Central memory CD8-positive, alpha-beta T cell (primary cell): ENCODE measurements at regions not wholly inside any gene's neighbourhood (a gene's known extent, or its start where the extent isn't known, plus 50 kb on each side); places are given as distances from the start of the nearest gene placed in this dataset.

Source experiments
- ATAC-seq: fragments of 150-1000 bp; cut with Tn5 transposase; replicated peaks from 2 replicates; pipeline ENCODE4 v1.10.0; 2022; ENCODE audit warnings: mild to moderate bottlenecking, moderate FRiP score, moderate number of reproducible peaks; ENCODE audit not compliant: poor library complexity, severe bottlenecking; ENCODE audit errors: extremely low read depth
- DNase-seq, 2 donors: peaks; one replicate each; pipeline ENCODE4 v3.0.0; 2021; ENCODE audit warnings: low spot score in 2 of 2
- H3K27ac Mint-ChIP-seq: one replicate; pipeline ENCODE4 v1.8.0; 2022; ENCODE audit warnings: low read depth, mild to moderate bottlenecking, moderate library complexity, mixed read lengths
- H3K27me3 Mint-ChIP-seq: one replicate; pipeline ENCODE4 v1.8.0; 2022; ENCODE audit warnings: mixed read lengths
- H3K36me3 Mint-ChIP-seq: one replicate; pipeline ENCODE4 v1.8.0; 2022; ENCODE audit warnings: mild to moderate bottlenecking, moderate library complexity, mixed read lengths; ENCODE audit not compliant: insufficient read depth
- H3K4me1 Mint-ChIP-seq: one replicate; pipeline ENCODE4 v1.8.0; 2022; ENCODE audit warnings: mixed read lengths
- H3K4me3 Mint-ChIP-seq: one replicate; pipeline ENCODE4 v1.8.0; 2022; ENCODE audit warnings: mild to moderate bottlenecking, moderate library complexity, mixed read lengths
- H3K9me3 Mint-ChIP-seq: one replicate; pipeline ENCODE4 v1.8.0; 2022; ENCODE audit warnings: mixed read lengths

DNA sequence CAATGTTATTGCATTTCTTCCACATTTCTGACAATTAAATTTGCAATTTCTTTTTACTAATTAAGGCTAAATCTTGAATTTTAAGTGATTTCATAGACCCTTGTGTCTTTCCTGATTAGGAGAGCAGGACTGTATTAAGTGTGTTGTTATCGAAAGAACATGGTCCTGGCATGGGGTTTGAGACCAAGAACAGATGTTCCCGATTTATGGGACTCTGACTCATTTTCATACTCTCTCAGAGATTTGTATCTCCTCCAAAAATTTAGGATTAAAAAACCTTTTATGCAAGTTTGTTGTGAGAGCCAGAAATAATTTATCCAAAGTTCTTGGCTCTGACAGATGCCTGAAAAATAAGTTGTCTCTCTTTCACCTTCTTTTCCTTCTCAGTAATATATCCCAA lies 589.3 kb upstream of the ARGLU1 start:
- Mint-ChIP-seq H3K27ac (no peak overlapping the region), H3K4me3 (no peak overlapping the region), H3K27me3 (no peaks in the 10 kb centered on the region), H3K36me3 (no peaks in the 10 kb centered on the region), H3K4me1 (no peaks in the 10 kb centered on the region), H3K9me3 (peaks cover 16% of the 10 kb centered on the region)
- DNase-seq (no peak), ATAC-seq (no peak)

DNA sequence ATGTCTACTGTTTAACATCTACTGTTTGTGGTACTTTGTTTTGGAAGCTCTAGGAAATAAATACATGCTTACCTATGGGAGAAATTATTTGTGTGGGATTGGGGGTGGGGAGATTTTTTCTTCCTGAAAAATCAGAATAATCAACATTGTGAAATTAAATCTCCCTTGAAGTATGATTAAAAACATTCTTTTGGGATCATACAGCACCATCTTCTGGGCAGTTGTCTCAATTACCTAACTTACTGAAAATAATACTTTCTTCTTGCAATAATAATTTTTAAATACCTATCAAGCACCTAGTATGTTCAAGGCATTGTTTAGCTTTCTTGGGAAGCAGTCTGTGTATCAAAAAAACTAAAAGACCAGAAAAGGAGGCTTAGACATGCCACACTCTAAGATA lies 576.5 kb upstream of the ARGLU1 start:
- no peak overlapping the region for H3K4me3 Mint-ChIP-seq
- DNase-seq: no peak

DNA sequence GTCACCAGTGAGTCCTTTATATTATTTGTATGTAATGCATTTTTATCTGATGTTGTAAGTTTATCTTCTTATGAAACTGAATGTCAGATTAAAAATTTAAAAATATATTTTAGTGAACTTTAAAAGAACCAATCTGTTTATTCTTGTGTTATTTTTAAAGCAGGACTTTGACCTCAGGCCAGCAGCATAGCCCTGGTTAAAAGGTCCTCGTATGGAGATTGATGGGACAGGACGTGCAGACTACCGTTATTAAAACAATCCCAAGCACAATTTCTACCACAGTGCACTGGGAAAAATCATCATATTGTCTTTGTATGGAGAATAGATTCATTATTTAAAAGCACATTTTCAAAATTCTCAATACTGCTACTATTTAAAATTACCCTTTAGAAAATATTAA lies 573.8 kb upstream of the ARGLU1 start:
- no peak for ATAC-seq
- H3K4me1 Mint-ChIP-seq: no peaks in the 10 kb centered on the region
- H3K36me3 Mint-ChIP-seq: no peaks in the 10 kb centered on the region

More for the DNA sequence above, 576.5 kb upstream of the ARGLU1 start:
- peaks cover 34% of the 10 kb centered on the region for H3K9me3 Mint-ChIP-seq
- H3K36me3 Mint-ChIP-seq: no peaks in the 10 kb centered on the region
- ATAC-seq: no peak
- H3K27ac Mint-ChIP-seq: no peak overlapping the region
- H3K4me1 Mint-ChIP-seq: no peaks in the 10 kb centered on the region
- H3K27me3 Mint-ChIP-seq: no peaks in the 10 kb centered on the region

DNA sequence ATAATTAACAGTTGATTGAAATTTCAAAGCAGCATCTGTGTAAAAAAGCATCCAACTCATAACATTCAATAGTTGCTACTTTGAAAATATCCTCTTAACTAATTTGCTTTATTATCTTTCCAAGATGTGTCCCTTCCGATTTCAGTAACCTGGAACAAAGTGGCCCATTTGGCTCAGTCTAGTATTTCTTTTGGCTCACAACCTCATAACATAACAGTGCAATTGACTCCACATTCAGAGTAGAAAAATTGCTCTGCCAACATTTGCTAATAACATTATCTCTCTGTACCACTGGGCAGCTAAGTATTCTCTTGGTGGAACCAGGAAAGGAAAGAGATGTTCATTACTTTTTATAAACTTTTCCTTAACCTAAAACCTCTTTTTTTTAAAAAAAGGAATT lies 571.1 kb upstream of the ARGLU1 start:
- H3K27ac Mint-ChIP-seq: no peak overlapping the region
- peaks cover 15% of the 10 kb centered on the region for H3K9me3 Mint-ChIP-seq
- no peak for DNase-seq
- H3K36me3 Mint-ChIP-seq: no peaks in the 10 kb centered on the region
- H3K27me3 Mint-ChIP-seq: no peaks in the 10 kb centered on the region
- no peak overlapping the region for H3K4me3 Mint-ChIP-seq
- no peaks in the 10 kb centered on the region for H3K4me1 Mint-ChIP-seq
- no peak for ATAC-seq

More for the DNA sequence above, 573.8 kb upstream of the ARGLU1 start:
- Mint-ChIP-seq H3K9me3 (peaks cover 25% of the 10 kb centered on the region), H3K27ac (no peak overlapping the region), H3K4me3 (no peak overlapping the region), H3K27me3 (no peaks in the 10 kb centered on the region)
- no peak for DNase-seq

DNA sequence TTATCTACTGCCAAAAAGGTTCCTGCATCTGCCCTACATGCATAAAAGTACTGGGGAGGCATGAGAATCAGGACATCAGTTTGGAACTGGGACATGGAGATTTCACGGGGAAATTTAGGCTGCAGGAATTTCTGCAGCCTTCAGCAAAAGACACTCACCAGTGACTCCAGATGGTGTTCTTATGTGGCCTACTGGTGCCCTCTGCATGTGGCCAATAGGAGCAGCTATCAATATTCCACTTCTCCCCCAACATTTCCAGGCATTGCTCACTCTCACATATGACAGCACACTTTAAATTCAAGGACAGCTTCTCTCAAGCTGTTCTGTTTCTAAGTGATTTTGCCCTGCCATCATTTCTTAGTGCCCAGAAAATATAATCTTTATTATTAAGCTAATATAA lies 570.5 kb upstream of the ARGLU1 start:
- Mint-ChIP-seq H3K36me3 (no peaks in the 10 kb centered on the region), H3K27me3 (no peaks in the 10 kb centered on the region), H3K4me3 (no peak overlapping the region), H3K4me1 (no peaks in the 10 kb centered on the region), H3K9me3 (peaks cover 17% of the 10 kb centered on the region), H3K27ac (no peak overlapping the region)
- ATAC-seq (no peak), DNase-seq (no peak)

DNA sequence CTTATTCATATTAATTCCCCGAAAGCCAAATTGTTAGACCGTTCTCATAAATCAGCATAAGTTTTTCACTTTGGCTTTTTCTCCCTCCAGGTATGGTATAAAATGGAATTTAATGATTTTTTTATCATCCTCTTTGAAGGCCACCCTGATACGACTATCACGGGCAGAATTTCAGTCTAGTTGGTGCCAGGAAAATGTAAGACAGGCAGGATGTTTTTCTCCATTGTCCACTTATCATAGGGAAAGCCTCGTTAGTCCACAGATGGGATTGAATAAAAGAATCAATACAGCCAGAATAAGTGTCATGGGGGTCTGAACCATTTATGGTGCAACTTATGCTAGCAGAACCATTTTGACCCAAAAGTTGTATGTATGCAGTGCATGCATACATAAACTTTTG lies 566.0 kb upstream of the ARGLU1 start:
- no peak for DNase-seq
- H3K4me1 Mint-ChIP-seq: no peaks in the 10 kb centered on the region
- H3K27ac Mint-ChIP-seq: no peak overlapping the region
- no peak for ATAC-seq
- peaks cover 14% of the 10 kb centered on the region for H3K9me3 Mint-ChIP-seq
- no peaks in the 10 kb centered on the region for H3K27me3 Mint-ChIP-seq
- H3K4me3 Mint-ChIP-seq: no peak overlapping the region
- no peaks in the 10 kb centered on the region for H3K36me3 Mint-ChIP-seq

DNA sequence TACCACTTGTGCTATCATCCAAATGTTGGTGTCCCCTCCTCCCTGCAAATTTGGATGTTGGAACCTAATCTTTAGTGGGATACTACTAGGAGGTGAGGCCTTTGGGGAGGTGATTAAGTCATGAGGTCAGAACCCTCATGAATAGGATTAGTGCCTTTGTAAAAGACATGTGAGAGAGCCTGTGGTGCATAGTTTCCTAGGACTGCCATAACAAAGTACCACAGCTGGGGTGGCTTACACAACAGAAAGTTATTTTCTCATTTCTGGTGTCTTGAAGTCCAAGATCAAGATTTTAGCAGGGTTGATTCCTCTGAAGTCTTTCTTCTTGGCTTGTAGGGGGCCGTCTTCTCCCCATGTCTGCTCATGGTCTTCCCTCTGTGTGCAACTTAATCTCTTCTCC lies 562.6 kb upstream of the ARGLU1 start:
- Mint-ChIP-seq H3K27ac (no peak overlapping the region), H3K4me1 (no peaks in the 10 kb centered on the region), H3K4me3 (no peak overlapping the region), H3K9me3 (peaks cover 35% of the 10 kb centered on the region), H3K27me3 (no peaks in the 10 kb centered on the region), H3K36me3 (no peaks in the 10 kb centered on the region)
- DNase-seq (no peak), ATAC-seq (no peak)

DNA sequence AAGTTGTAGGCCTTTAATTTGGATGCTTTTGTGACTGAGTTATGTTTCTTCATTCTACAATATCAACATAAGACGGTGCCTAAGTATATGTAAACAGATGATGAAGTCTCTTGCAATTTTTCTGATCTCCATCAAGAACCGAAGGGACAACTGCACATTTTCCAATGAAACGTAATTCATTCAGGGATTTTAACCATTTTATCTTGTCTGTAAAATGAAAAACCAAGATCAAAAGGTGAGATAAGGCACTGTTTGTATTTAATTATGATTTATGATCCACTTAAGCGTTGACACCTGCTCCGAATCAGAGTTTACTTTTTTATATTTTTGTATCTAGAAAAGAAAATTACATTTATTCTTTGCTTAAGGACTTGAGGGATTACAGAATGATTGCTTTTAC lies 556.8 kb upstream of the ARGLU1 start:
- H3K27me3 Mint-ChIP-seq: no peaks in the 10 kb centered on the region
- no peak for DNase-seq
- H3K4me3 Mint-ChIP-seq: no peak overlapping the region
- H3K9me3 Mint-ChIP-seq: peaks cover 21% of the 10 kb centered on the region
- H3K27ac Mint-ChIP-seq: no peak overlapping the region
- H3K4me1 Mint-ChIP-seq: no peaks in the 10 kb centered on the region
- no peaks in the 10 kb centered on the region for H3K36me3 Mint-ChIP-seq
- ATAC-seq: no peak

DNA sequence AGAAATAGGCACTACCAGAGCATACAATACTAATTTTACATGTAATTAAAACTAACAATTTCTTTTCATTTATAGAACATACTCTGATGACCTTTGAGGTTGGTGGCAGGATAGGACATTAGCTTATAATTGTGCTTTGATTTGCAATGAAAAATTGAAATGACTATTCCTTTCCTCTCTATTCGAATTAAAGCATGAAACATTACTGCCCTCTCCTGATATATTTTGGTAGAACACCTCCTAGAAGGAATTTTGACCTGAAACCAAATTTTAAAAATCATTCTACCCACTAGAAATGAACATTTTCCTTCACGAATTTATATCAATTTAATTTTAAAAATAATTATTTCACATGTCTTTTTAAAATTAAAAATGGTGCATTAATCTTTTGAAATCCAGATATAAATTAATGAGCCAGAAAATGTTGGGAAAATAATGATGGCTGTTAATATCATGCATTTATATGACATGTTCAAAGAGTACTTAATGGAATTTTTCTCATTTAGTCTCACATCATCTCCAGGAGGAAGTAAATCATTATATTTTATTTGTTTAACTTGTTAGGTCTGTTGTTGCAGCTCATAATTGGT lies 556.3 kb upstream of the ARGLU1 start:
- no peak overlapping the region for H3K4me3 Mint-ChIP-seq
- no peaks in the 10 kb centered on the region for H3K36me3 Mint-ChIP-seq
- no peaks in the 10 kb centered on the region for H3K27me3 Mint-ChIP-seq
- DNase-seq (no peak), ATAC-seq (no peak)
- H3K27ac Mint-ChIP-seq: no peak overlapping the region
- H3K9me3 Mint-ChIP-seq: peaks cover 21% of the 10 kb centered on the region
- H3K4me1 Mint-ChIP-seq: no peaks in the 10 kb centered on the region

DNA sequence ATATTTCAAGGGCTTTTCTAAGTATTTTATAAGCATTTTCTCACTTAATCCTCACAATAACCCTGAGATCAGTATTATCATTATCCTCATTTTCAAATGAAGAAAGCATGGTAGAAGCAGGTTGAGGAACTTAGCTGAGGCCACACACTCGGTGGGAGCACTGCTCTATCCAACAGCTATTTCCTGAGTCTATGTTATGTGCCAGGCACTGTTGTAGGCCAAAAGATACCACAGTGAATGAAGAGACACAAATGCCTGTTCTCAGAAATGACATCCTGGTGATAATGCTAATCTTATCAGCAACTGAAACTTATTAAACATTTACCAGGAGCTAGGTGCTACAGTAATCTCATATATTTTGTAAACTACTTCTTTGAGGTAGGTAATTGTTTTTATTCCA lies 553.9 kb upstream of the ARGLU1 start:
- Mint-ChIP-seq H3K36me3 (no peaks in the 10 kb centered on the region), H3K9me3 (peaks cover 8% of the 10 kb centered on the region), H3K4me3 (no peak overlapping the region), H3K27me3 (no peaks in the 10 kb centered on the region), H3K4me1 (no peaks in the 10 kb centered on the region), H3K27ac (no peak overlapping the region)
- no peak for ATAC-seq
- DNase-seq: no peak

DNA sequence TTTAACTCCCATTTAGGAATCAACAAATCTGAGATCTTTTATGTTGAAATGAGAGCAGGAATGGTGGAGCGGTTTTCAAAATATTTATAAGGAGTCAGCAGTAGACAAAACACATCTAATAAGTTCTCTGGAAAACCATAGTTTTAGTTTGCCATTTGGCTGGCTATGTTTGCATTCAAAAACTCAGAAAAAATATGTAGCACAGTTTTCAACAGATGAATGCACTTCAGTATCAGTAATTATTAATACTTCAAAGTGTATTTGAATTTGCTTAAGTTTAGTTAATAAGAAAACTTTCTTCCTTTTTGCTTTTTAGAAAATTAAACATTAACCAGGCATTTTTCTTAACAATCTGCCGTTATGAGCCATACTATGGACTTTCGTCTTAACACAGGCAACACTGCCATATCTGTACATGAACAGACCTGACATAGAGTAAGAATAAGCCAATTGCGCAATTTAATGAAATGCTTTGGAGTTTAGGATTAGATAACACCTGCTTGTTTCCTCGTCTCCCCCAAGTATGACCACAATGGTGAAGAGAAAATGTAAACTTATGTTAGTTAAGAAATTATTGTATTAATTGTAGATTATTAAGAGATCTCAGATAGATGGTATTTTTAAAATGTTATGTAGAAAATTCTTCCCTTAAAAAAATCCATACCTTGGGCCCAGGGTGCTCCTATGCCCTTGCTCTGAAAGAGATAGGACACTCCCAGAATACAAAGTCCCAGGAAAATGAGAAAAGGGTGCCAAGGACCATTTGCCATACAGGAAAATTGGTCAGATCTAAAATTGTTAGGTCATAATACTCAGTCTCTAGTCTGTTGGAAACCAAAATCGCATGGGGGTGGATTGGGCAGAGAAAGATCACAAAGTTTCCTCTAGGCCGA lies 552.3 kb upstream of the ARGLU1 start:
- Mint-ChIP-seq H3K9me3 (peaks cover 14% of the 10 kb centered on the region), H3K4me1 (no peaks in the 10 kb centered on the region), H3K36me3 (no peaks in the 10 kb centered on the region), H3K27me3 (no peaks in the 10 kb centered on the region), H3K27ac (no peak overlapping the region), H3K4me3 (no peak overlapping the region)
- ATAC-seq: no peak
- DNase-seq: no peak

DNA sequence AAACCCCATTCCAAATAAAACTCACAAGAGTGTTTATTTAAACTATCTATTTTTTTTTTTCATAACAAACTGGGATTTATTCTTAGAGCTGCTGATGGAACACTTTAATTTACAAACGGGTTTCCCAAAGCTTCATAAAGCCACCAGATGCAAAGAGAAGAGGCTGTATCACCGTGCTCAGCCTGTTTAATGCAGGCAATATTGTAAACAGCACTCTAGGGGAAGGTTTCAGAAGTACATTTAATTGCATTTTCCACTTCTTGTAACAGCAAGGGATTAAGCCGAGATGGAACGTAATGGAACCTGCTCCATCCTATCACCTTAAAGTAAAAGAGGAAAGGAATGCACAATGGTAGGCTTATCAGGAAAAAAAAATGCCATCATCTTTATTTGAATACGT lies 550.6 kb upstream of the ARGLU1 start:
- Mint-ChIP-seq H3K4me1 (no peaks in the 10 kb centered on the region), H3K36me3 (no peaks in the 10 kb centered on the region)

DNA sequence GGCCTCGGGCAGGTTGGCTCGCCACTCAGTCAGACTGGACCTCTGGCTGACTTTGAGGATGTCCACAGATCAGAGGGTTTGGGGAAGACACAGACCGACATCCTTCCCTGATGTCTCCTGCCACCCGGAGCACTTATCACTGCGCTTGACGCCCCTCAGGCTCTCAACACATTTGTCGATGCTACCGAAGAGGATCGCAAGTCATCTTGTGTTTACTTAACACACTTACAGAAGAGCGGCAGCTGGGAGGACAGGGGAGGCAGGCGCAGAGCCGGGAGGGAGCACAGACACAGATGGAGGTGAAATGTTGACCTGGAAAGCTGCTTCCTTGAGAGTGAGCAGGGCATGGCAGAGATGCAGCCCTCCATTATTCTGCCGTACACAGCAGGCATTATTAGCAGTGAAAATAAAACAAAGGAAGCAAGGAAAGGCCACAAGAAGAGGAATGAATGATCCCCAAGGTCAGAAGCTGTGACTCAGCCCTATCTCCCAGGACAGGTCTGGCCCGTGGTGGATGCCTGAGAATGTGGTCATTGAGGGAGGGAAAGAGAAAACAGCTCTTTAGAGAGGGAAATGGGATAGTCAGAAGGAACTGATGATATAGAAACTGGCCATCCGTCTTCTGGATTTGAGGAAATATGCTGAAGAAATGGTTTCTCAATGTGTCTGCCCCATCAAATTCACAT lies 549.5 kb upstream of the ARGLU1 start:
- Mint-ChIP-seq H3K4me3 (no peak overlapping the region), H3K4me1 (no peaks in the 10 kb centered on the region), H3K27me3 (no peaks in the 10 kb centered on the region), H3K36me3 (no peaks in the 10 kb centered on the region), H3K9me3 (peaks cover 17% of the 10 kb centered on the region), H3K27ac (no peak overlapping the region)
- DNase-seq (no peak), ATAC-seq (no peak)

More for the DNA sequence above, 550.6 kb upstream of the ARGLU1 start:
- Mint-ChIP-seq H3K27me3 (no peaks in the 10 kb centered on the region), H3K9me3 (peaks cover 17% of the 10 kb centered on the region), H3K27ac (no peak overlapping the region), H3K4me3 (no peak overlapping the region)
- ATAC-seq (no peak), DNase-seq (no peak)
